ENCODE measurements at regions not wholly inside any gene's neighbourhood (a gene's known extent, or its start where the extent isn't known, plus 50 kb on each side); places are given as distances from the start of the nearest gene placed in this dataset.
"Not testable (repeated sequence)": the region's sequence is repeated elsewhere in the genome, so short reads cannot be mapped to it uniquely, and the experiment has no call there.

- not testable (repeated sequence) for DNase-seq
Measured at GRCh38 chr11:67940440-67940839, 63.5 kb downstream of the UNC93B1 start.

DNA sequence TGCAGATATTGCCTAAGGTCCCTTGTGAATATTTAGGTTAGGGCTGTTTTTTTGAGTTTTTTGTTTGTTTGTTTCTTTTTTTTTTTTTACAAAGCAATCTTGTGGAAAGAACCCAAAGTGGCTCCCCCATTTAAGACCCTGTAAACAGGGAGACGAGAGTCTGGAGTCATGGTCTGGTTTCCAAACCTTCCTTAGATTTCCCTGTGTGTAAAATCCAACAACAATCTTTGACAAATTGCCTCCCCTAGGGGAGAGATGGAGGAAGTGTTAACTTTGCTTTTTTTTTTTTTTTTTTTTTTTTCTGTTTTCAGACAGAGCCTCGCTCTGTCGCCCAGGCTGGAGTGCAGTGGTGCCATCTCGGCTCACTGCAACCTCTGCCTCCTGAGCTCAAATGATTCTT lies 64.9 kb downstream of the UNC93B1 start:
- not testable (repeated sequence) for DNase-seq

GRCh38 chr11:67938371-67938770 lies 65.5 kb downstream of the UNC93B1 start:
- DNase-seq: not testable (repeated sequence)

GRCh38 chr11:67923565-67923964 lies 80.3 kb downstream of the UNC93B1 start:
- not testable (repeated sequence) for DNase-seq

DNA sequence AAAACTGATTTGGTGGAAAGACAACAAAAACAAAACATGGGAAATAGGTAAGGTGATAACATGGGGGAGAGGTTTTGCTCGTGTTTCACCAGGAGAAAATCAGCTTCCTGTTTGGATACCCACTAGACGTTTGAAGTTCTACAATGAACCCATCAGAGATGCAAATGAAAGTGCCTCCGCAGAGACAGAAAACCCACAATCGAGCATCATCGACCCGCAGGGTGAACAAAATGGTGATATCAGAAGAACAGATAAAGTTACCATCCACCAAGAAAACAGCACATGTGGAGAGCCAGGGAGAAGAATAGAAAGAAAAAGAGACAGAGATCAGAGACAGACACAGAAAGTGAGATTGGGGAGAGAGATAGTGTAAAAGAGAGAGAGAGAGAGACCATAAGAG lies 83.4 kb downstream of the UNC93B1 start:
- DNase-seq: not testable (repeated sequence)

DNA sequence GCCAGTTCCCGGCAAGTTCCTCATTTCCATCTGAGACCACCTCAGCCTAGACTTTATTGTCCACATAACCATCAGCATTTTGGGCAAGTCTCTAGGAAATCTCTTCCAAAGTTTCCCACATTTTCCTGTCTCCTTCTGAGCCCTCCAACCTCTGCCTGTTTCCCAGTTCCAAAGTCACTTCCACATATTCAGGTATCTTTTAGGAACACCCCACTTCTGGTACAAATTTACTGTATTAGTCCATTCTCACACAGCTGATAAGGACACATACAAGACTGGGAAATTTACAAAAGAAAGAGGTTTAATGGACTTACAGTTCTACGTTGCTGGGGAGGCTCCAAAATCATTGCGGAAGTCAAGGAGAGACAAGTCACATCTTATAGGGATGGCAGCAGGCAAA lies 91.7 kb downstream of the UNC93B1 start:
- not testable (repeated sequence) for DNase-seq

GRCh38 chr11:67911211-67911610 lies 92.7 kb downstream of the UNC93B1 start:
- not testable (repeated sequence) for DNase-seq

DNA sequence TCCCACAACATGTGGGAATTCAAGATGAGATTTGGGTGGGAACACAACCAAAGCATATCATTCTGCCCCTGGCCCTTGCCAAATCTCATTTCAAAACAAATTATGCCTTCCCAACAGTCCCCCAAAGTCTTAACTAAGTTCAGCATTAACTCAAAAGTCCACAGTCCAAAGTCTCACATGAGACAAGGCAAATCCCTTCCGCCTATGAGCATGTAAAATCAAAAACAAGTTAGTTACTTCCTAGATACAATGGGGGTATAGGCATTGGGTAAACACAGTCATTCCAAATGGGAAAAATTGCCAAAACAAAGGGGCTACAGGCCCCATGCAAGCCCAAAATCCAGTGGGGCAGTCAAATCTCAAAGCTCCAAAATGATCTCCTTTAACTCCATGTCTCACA lies 93.1 kb downstream of the UNC93B1 start:
- DNase-seq: not testable (repeated sequence)

DNA sequence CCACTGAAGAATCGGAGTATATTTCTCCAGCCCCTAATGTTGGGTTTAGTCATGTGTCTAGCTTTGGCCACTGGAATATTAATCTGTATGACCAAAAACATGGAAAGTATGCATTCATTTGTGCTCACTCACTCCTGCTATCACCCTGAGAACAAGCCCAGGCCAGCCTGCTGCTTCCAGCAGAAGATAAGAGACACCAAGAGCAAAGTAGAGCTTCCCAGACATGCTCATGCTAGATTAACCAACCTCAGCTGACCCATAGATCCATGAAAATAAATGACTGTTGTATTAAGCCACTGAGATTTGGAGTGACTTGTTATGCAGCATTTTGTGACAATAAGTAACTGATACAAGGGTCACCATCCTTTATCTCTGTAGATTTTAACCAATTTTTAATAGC lies 96.9 kb downstream of the UNC93B1 start:
- not testable (repeated sequence) for DNase-seq

DNA sequence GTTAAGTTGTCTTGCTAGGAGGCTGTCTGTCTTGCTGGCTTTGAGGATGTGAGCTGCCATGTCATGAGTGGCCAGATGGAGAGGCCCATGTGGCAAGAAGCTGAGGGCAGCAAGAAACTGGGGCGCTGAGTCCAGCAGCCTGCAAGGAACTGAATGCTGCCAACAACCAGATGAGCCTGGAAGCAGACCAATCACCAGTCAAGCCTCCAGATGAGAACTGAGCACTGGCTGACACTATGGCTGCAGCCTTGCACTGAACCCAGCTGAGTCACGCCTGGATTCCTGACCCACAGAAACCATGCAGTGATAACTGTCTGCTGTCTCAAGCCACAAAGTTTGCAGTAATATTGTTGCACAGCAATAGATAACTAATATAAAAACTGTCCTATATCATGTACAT lies 104.4 kb downstream of the UNC93B1 start:
- DNase-seq: peak; percentile 18

- not testable (repeated sequence) for DNase-seq
Measured at GRCh38 chr11:67893487-67893886, 110.4 kb downstream of the UNC93B1 start.

DNA sequence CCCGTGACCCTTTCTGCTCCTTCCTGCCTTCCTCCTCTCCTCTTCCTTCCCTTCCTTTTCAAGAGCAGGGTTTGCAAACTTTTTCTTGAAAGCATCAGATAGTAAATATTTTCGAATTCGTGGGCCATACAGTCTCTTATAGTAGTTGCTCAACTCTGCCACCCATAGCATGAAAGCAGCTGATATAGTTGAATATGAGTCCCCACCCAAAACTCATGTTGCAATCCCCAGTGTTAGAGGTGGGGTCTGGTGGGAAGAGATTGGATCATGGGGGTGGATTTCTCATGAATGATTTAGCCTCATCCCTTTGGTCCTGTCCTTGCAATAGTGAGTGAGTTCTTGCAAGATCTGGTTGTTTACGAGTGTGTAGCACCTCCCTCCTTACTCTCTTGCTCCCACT lies 114.3 kb downstream of the UNC93B1 start:
- not testable (repeated sequence) for DNase-seq

- not testable (repeated sequence) for DNase-seq
Measured at GRCh38 chr11:67888056-67888455, 115.8 kb downstream of the UNC93B1 start.

DNA sequence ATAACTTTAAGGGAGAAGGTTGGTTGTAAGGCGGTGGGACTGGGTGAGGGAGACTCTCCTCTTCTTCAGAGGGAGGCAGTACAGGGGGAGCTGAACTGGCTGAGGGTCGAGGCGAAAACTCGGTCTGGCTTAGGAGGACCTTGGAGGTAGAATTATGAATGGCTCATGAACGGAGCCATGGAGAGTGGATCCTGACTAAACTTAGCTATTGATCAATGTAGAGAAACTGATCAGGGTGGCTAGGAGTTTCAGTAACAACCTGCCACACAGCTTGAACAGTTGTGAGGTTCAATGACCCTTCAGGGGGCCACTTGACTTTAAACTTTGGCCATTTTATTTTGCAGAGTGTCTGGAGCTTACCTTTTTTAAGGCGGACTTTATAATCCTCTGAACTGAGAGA lies 117.2 kb downstream of the UNC93B1 start:
- DNase-seq: not testable (repeated sequence)

DNA sequence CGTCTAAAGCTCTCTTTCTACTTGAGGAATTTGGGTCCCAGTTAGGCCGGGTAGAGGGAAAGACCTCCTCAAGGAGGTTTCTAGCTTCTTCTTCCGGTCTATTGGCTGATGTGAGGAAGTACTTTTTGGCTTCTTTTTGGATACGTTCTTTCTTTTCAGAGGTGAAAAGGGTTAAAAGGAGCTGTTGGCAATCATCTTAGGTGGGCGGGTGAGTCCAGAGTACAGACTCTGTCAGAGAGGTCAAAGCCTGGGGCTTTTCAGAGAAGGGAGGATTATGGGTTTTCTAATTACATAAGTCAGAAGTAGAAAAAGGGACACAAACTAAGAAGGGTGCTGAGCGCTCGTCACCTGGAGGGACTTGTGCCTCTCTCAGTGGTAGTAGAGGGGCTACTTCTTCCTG lies 117.7 kb downstream of the UNC93B1 start:
- not testable (repeated sequence) for DNase-seq

DNA sequence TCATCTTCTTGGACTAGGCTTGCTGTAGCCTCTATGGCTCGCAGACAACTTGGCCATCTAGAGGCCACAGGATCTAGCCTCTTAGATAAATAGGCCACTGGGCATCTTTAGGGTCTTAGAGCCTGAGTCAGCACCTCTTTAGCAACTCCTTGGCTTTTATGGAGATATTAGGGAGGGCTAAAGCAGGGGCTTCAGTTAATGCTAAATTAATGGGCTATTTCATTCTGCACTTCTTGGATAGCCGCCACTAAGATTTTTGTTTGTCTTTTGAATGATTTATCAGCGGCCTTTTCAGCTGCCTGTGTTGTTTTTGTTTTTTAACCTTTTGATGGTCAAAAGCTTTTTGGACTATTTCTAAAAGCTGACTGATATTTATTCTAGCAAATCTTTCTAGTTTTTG lies 118.3 kb downstream of the UNC93B1 start:
- not testable (repeated sequence) for DNase-seq

DNA sequence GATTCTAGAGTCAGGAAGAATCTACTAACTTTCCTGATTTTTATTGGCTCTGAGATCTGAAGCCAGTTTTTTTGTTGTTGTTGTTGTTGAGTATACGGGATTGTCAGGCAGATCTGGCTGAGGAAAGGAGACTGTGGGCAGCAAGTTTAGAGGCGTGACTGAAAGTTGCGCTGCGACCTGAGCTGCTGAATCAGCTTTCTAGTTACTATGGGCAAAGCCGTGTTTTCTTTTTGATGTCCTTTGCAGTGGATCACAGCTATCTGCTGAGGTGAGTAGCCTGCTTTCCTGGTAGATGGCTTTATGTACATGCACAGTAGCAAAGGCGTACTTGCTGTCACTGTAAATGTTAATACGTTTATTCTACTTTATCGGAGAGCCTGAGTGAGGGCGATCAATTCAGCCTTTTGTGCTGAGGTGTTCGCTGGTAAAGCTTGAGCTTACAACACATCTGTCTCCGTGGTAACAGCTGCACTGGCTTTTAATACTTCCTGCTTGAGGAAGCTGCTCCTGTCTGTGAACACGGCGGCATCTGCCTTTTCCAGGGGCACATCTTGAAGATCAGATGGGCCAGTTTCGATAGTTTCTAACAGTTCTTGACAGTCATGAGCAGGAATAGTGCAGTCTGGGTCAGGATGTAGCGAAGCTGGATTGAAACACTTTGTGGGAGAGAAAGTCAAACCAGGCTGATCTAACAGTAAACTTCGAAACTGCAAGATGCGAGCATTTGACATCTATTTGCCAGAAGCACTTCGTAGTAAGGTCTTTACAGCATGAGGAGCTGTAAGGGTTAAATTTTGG lies 118.9 kb downstream of the UNC93B1 start:
- not testable (repeated sequence) for DNase-seq

- DNase-seq: not testable (repeated sequence)
Measured at GRCh38 chr11:67884073-67884757, 119.7 kb downstream of the UNC93B1 start.

DNA sequence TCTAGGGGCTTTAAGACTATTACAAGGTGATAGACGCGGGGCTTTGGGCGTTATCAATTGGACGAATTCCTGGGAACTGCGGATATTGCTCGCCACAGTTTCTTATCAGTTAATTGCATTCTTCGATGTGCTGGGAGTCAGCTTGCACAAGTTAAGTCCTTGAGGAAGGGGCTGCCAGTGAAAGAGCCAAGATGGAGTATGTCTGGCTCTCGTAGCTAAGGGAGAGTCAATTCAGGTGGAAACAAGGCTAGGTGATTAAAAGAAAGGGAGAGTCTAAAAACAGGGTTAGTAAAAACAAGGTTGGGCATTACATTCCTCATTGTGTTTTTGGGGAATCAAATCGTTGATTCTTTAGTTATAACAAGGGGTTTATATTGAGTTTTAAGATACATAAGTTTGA lies 121.6 kb downstream of the UNC93B1 start:
- not testable (repeated sequence) for DNase-seq

DNA sequence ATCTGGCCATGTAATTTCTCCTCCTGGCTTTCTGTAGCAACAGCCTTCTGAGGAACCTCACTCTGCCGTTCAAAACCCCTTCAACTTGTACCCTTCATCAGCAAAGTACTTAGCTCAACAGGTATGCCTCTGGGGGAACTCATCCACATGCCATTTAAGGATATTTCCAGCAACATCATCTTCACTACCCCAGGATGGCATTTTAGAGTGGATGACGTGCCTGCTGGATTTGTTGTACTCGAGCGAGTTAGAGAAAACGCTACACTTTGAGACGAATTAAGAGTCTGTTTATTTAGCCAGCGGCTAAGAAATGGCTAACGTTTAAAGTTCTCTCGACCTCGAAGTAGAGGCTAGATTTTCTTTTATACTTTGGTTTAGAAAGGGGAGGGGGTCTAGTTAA lies 122.1 kb downstream of the UNC93B1 start:
- not testable (repeated sequence) for DNase-seq

DNA sequence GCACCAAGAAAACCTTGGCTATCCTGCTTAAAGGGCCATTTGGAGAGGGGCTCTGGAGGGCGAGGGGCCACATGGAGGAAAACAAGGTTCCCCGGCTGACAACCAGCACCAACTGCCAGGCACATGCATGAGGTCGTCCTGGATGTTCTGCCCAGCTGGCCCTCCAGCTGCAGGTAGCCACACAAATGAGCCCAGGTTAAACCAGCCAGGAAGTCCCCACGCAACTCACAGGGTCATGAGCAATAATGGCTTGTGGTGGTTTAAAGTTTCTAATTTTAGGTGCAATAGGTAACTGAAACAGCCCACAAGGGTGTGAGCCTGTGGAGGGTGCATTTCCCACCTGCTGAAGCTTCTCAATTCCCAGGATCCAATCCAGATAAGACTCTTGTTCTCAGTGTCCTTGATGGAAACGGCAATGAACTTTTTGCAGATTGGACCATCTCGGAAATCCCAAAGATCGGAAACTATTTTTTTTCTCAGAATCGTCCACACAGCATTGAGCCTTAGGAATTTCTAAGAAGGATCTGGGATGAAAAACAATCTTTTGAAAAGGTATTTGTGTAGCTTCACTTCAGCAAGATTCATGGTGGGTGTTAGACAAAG lies 123.2 kb downstream of the UNC93B1 start:
- DNase-seq: not testable (repeated sequence)

GRCh38 chr11:67878666-67879065 lies 125.2 kb downstream of the UNC93B1 start:
- DNase-seq: peak; percentile 17

DNA sequence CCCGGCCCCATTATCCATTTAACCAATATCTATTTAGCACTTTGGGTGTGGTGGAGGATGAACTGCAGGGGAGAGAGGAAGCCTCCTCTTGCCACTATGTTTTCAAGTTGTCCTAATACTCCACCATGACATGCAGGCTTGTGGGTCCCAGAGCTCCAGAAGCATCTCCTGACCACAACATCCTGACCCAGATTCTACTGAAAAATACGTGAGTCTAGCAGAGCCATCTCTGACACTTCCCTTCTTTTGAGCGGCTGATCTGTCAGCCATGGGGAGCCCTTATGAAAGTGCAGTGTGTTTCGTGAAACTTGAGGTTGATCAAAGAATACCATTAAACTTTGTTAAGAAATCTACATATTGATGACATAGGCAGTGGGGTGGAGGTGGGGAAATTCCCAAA lies 126.6 kb downstream of the UNC93B1 start:
- not testable (repeated sequence) for DNase-seq

DNA sequence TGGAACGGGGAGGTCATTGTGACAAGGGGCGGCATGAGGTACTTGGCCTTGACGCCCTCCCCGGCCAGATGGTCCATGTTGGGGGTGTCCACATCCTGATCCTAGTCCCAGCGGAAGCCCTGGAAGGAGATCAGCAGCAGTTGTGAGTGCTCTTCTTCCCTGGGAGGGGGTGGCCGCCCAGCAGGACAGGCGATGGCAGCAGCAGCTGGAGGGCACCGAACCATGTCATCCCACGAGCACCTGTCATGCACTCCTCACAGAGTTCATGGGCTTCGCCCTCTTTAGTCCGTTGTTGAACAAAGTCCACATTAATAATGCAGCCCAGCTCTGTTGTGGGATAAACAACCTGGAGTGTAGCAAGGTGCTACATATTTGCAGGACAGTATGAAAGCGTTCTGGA lies 130.7 kb downstream of the UNC93B1 start:
- not testable (repeated sequence) for DNase-seq
